Pancreas (tissue), 10 donors: ENCODE measurements at regions not wholly inside any gene's neighbourhood (a gene's known extent, or its start where the extent isn't known, plus 50 kb on each side); places are given as distances from the start of the nearest gene placed in this dataset.

Experiments
- ATAC-seq, 4 donors: fragments of 200-7000 bp; cut with Tn5 transposase; one replicate each; pipeline versions ENCODE4 v1.8.0 to v1.9.1; 2020; ENCODE audit warnings: mild to moderate bottlenecking in 4 of 4, moderate library complexity in 4 of 4
- DNase-seq, 6 donors: peaks; one replicate each; pipeline ENCODE4 v3.0.0-alpha.2; 2020
- FAIRE-seq: peaks from 2 replicates; lab custom pipeline; 2012; peaks lifted over from hg19 to GRCh38; lab: Jason Lieb, UNC
- H3K27ac ChIP-seq, 4 donors: fragments of 200-600 bp; sonication (generic); 1 replicate in 3 of 4; 2 replicates in 1 of 4; pipeline versions ENCODE4 v1.5.0 to v1.8.0; 2020
- H3K27me3 ChIP-seq, 4 donors: fragments of 200-600 bp; one replicate each; pipeline ENCODE4 v1.8.0; 2021
- H3K36me3 ChIP-seq, 3 donors: fragments of 200-600 bp; sonication (generic) in 1 of 3; one replicate each; pipeline versions ENCODE4 v1.5.0 to v1.8.0; 2020 to 2021
- H3K4me1 ChIP-seq, 3 donors: fragments of 200-600 bp; one replicate each; pipeline ENCODE4 v1.8.0; 2021
- H3K4me3 ChIP-seq, 4 donors: fragments of 200-600 bp; sonication (generic) in 2 of 4; one replicate each; pipeline versions ENCODE4 v1.5.0 to v1.8.0; 2020 to 2021
- H3K9me3 ChIP-seq, 4 donors: fragments of 200-600 bp; one replicate each; pipeline ENCODE4 v1.8.0; 2021
- CTCF ChIP-seq, 4 donors: fragments of 200-600 bp; sonication (generic) in 3 of 4; IDR thresholded peaks; one replicate each; pipeline versions ENCODE4 v1.5.0 to v1.8.0; 2021; ENCODE audit warnings: antibody characterized with exemption in 4 of 4
- WGBS, 2 donors: extraction: QIAGEN DNeasy Blood & Tissue Kit; methylation state at CpG; one replicate each; pipeline ENCODE4 v1.1.7; 2013; 5-methylcytosine and 5-hydroxymethylcytosine counted together
- intact Hi-C, 3 donors: fragments of 100-400 bp; cut with DNase I; formaldehyde crosslinking; loops; one replicate each; pipeline versions ENCODE4 v1.11.1 to v1.14.2; 2022
- donor health status: healthy with polysubstance abuse.
- donor health status: DM: no; HTN: no; CAD: no; lungs with moderate emphysema.
- donor health status: DM: no; HTN: no; CAD: no.
- donor health status: control.
- donor health status: control.
- donor health status: Bipolar disorder and iron deficiency.
- donor health status: DM: yes; HTN: yes; CAD: no.
- donor health status: DM: no; HTN: no; CAD: no.
- donor health status: DM: no; HTN: no; CAD: no.
- donor health status: DM: yes; HTN: yes; CAD: no.

DNA sequence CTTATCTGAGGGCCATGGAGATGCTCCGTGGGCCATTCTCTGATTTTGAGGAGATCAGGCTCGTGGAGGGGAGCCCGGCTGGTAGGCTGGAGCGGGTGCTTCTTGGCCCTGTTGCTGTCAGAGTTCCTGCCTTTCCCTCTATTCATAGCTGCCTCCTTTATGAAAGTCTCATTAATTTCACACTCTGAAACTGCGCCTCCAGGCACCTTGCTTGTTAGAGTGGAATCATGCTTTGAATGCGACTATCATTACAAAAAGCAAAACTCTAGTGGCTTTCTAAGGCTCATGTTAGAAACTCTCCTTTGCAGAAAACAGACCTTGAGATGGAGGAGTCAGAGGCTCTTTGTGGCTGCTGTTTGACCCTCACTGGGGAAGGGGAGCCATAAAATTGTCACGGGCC, 131.0 kb upstream of the SNTG2 start:
- no peaks in the 10 kb centered on the region for H3K27me3 ChIP-seq
- ATAC-seq (no peak), FAIRE-seq (no peak), DNase-seq (no peak)
- H3K36me3 ChIP-seq: no peaks in the 10 kb centered on the region
- no peaks in the 10 kb centered on the region for H3K9me3 ChIP-seq
- 80 to 88% methylated on average over 7 of the region's 7 CpGs for WGBS, 2 donors
- no peak overlapping the region for H3K4me3 ChIP-seq
- no peaks in the 10 kb centered on the region for H3K4me1 ChIP-seq
- H3K27ac ChIP-seq: no peak overlapping the region
- no peak for TF ChIP-seq CTCF (IDR thresholded peaks at IDR 0.05)
- intact Hi-C loops: no loop called here

DNA sequence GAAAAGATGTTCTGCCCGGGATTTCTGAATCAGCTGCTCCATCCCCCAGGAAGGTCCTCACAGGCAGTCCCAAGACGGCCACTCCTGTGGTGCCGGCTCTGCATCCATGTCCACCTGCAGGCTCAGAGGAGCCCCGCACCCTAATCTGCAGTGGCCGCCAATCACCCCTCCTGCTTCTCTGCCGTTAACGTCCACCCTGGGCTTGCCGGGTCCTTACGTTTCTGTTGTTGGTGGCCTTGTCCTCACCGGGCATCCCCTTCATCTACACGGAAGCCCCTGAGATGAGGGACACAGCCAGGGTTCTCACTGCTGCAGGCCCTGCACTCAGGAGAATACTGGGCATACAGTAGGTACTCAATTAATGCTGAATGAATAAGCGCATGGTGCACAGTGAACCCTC, 131.5 kb upstream of the SNTG2 start:
- Histone ChIP-seq H3K27me3 (no peaks in the 10 kb centered on the region), H3K4me1 (no peaks in the 10 kb centered on the region), H3K36me3 (no peaks in the 10 kb centered on the region), H3K9me3 (no peaks in the 10 kb centered on the region), H3K4me3 (no peak overlapping the region), H3K27ac (no peak overlapping the region)
- TF ChIP-seq CTCF (IDR thresholded peaks at IDR 0.05): no peak
- 79 to 85% methylated on average over 12 of the region's 12 CpGs for WGBS, 2 donors
- DNase-seq: no peak
- no peak for FAIRE-seq
- ATAC-seq: no peak
- intact Hi-C loops: no loop called here

DNA sequence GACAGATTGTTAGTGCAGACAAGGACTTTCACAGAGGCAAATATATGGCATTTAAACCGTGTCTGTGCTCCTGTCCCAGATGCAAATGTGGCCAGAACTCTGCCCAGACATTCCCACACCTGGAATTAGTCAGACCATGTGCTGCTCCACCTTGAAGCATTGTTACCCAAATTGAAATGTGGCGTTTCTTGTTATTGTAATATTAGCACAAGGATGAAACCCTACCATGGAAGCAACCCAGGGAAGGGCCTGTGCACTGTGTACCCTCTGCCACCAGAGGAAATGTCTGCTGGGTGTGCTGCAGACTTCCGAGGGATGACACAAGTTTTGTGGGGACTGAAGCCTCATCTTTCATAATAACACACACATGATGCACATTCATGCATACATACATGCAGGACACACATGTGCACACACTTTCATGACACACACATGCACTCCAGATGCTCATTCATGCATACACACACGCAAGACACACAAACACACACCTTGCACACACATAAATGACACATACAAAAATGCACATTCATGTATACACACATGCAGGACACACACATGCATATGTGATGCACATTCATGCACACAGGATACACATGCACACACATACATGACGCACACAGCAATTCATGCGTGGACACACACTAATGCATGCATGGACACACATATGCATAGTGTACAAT, 133.2 kb upstream of the SNTG2 start:
- Histone ChIP-seq H3K4me1 (no peaks in the 10 kb centered on the region), H3K27me3 (no peaks in the 10 kb centered on the region), H3K9me3 (no peaks in the 10 kb centered on the region), H3K36me3 (no peaks in the 10 kb centered on the region), H3K4me3 (no peak overlapping the region), H3K27ac (no peak overlapping the region)
- no peak for TF ChIP-seq CTCF (IDR thresholded peaks at IDR 0.05)
- no peak for DNase-seq
- ATAC-seq: no peak
- WGBS, 2 donors: 73 to 80% methylated on average over 6 of the region's 6 CpGs
- intact Hi-C loops: no loop called here
- no peak for FAIRE-seq

DNA sequence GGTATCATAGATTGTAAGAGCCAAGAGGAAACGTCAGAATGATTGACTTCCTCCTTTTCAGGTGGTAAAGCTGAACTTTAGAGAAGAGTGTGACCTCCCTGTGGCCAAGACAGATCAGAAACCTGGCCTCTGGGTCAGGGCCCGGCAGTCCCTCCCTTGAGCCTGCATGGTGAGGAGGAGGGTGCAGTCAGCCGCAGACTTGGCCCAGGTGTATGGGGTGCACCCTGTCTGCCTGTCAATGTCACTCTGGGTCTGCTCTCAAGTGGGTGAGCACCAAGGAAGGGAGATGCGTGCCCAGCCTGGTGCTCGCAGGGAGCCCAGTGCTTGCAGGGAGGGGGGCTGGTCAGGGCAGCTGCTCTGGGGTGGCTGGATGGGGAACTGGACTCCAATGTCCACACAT, 134.4 kb upstream of the SNTG2 start:
- FAIRE-seq (no peak), DNase-seq (no peak), ATAC-seq (no peak)
- Histone ChIP-seq H3K9me3 (no peaks in the 10 kb centered on the region), H3K27me3 (no peaks in the 10 kb centered on the region), H3K36me3 (no peaks in the 10 kb centered on the region), H3K4me3 (no peak overlapping the region), H3K4me1 (no peaks in the 10 kb centered on the region), H3K27ac (no peak overlapping the region)
- TF ChIP-seq CTCF (IDR thresholded peaks at IDR 0.05): no peak
- intact Hi-C loops: no loop called here
- 71 to 78% methylated on average over 5 of the region's 5 CpGs for WGBS, 2 donors

GRCh38 chr2:810397-810796, 133.2 kb upstream of the TMEM18 start:
- no peak for TF ChIP-seq CTCF (IDR thresholded peaks at IDR 0.05)
- Histone ChIP-seq H3K4me3 (no peak overlapping the region), H3K27me3 (no peaks in the 10 kb centered on the region), H3K27ac (no peak overlapping the region), H3K4me1 (no peaks in the 10 kb centered on the region), H3K36me3 (no peaks in the 10 kb centered on the region), H3K9me3 (no peaks in the 10 kb centered on the region)
- intact Hi-C loops: no loop called here
- no peak for ATAC-seq
- DNase-seq: no peak
- no peak for FAIRE-seq
- 7 to 27% methylated on average over 1 of the region's 1 CpG for WGBS, 2 donors
